ENCODE measurements at regions not wholly inside any gene's neighbourhood (a gene's known extent, or its start where the extent isn't known, plus 50 kb on each side); places are given as distances from the start of the nearest gene placed in this dataset.

DNA sequence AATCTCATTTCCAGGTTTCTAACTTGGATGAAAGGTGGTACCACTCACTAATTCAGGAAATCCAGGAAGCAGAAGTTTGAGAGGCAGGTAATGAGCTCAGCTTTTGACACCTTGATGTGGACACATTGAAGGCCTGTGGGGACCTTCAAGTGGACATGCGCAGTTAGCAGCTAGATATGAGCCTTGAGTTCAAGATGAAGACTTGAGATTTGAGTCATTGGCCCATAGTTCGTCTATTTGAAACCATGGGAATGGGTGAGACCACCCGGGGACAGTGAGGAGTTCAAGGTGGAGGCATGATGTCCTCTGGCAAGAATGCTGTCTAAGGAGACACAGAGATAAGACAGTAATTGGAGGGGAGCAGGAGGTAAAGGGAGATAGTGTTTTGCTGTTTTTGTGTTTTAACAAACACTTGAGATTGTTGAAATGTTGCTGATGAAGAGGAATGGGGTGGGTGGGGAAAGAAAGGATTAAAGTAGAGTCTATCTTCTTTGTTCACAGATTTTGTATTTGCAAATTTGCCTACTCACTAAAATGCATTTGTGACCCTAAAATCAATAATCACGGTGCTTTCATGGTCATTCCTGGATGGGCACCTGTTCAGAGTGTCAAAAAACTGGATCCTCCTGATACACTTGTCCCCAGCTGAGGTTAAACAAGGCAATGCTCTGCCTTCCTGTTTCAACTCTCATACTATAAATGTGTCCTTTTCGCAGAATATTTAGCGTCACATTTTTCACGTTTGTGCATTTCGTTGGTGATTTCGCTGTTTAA is 69.5 kb upstream of the PLXNC1 start:
- H3K4me3 ChIP-seq: no peak overlapping the region
- no peaks in the 10 kb centered on the region for H3K27me3 ChIP-seq (ENCODE audit: insufficient read depth)
- H3K36me3 ChIP-seq (ENCODE audit: insufficient read depth): no peaks in the 10 kb centered on the region
- no peaks in the 10 kb centered on the region for H4K20me1 ChIP-seq (replicated peaks; ENCODE audit: insufficient read depth)
- H3K4me3 Mint-ChIP-seq: no peak overlapping the region
- H3K4me2 ChIP-seq: no peak overlapping the region
- no peak for ATAC-seq
- H2AFZ ChIP-seq: no peak overlapping the region
- peaks cover 6% of the 10 kb centered on the region for H3K4me1 Mint-ChIP-seq
- no peaks in the 10 kb centered on the region for H3F3A ChIP-seq (replicated peaks; ENCODE audit: low read depth)
- no peak for DNase-seq (ENCODE audit: low spot score)
- no peak overlapping the region for H3K27ac Mint-ChIP-seq
- H3K36me3 Mint-ChIP-seq (ENCODE audit: low read depth): no peaks in the 10 kb centered on the region
- H3K79me2 ChIP-seq (replicated peaks; ENCODE audit: insufficient read depth): no peaks in the 10 kb centered on the region
- no peak overlapping the region for H3K27ac ChIP-seq (ENCODE audit: low read depth)
- no peak for TF ChIP-seq ZNF114 (CRISPR knock-in tag; IDR thresholded peaks at IDR 0.05)
- no peak for TF ChIP-seq EZH2 (IDR thresholded peaks at IDR 0.05; ENCODE audit: low read depth, unreplicated experiment)
- TF ChIP-seq EZH2phosphoT487 (IDR thresholded peaks at IDR 0.05; ENCODE audit: unreplicated experiment): no peak
- TF ChIP-seq, protein P1, sequence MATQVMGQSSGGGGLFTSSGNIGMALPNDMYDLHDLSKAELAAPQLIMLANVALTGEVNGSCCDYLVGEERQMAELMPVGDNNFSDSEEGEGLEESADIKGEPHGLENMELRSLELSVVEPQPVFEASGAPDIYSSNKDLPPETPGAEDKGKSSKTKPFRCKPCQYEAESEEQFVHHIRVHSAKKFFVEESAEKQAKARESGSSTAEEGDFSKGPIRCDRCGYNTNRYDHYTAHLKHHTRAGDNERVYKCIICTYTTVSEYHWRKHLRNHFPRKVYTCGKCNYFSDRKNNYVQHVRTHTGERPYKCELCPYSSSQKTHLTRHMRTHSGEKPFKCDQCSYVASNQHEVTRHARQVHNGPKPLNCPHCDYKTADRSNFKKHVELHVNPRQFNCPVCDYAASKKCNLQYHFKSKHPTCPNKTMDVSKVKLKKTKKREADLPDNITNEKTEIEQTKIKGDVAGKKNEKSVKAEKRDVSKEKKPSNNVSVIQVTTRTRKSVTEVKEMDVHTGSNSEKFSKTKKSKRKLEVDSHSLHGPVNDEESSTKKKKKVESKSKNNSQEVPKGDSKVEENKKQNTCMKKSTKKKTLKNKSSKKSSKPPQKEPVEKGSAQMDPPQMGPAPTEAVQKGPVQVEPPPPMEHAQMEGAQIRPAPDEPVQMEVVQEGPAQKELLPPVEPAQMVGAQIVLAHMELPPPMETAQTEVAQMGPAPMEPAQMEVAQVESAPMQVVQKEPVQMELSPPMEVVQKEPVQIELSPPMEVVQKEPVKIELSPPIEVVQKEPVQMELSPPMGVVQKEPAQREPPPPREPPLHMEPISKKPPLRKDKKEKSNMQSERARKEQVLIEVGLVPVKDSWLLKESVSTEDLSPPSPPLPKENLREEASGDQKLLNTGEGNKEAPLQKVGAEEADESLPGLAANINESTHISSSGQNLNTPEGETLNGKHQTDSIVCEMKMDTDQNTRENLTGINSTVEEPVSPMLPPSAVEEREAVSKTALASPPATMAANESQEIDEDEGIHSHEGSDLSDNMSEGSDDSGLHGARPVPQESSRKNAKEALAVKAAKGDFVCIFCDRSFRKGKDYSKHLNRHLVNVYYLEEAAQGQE (IDR thresholded peaks at IDR 0.05; ENCODE audit: unreplicated experiment): no peak
- no peak for TF ChIP-seq JUNB (IDR thresholded peaks at IDR 0.05; ENCODE audit: unreplicated experiment)
- no peak for TF ChIP-seq CREB1 (CRISPR knock-in tag; IDR thresholded peaks at IDR 0.05; ENCODE audit: low read depth)
- TF ChIP-seq, protein P2, sequence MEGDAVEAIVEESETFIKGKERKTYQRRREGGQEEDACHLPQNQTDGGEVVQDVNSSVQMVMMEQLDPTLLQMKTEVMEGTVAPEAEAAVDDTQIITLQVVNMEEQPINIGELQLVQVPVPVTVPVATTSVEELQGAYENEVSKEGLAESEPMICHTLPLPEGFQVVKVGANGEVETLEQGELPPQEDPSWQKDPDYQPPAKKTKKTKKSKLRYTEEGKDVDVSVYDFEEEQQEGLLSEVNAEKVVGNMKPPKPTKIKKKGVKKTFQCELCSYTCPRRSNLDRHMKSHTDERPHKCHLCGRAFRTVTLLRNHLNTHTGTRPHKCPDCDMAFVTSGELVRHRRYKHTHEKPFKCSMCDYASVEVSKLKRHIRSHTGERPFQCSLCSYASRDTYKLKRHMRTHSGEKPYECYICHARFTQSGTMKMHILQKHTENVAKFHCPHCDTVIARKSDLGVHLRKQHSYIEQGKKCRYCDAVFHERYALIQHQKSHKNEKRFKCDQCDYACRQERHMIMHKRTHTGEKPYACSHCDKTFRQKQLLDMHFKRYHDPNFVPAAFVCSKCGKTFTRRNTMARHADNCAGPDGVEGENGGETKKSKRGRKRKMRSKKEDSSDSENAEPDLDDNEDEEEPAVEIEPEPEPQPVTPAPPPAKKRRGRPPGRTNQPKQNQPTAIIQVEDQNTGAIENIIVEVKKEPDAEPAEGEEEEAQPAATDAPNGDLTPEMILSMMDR (conservative IDR thresholded peaks at IDR 0.05; ENCODE audit: low read depth in 2 of 2): no peak
- TF ChIP-seq, protein P3, sequence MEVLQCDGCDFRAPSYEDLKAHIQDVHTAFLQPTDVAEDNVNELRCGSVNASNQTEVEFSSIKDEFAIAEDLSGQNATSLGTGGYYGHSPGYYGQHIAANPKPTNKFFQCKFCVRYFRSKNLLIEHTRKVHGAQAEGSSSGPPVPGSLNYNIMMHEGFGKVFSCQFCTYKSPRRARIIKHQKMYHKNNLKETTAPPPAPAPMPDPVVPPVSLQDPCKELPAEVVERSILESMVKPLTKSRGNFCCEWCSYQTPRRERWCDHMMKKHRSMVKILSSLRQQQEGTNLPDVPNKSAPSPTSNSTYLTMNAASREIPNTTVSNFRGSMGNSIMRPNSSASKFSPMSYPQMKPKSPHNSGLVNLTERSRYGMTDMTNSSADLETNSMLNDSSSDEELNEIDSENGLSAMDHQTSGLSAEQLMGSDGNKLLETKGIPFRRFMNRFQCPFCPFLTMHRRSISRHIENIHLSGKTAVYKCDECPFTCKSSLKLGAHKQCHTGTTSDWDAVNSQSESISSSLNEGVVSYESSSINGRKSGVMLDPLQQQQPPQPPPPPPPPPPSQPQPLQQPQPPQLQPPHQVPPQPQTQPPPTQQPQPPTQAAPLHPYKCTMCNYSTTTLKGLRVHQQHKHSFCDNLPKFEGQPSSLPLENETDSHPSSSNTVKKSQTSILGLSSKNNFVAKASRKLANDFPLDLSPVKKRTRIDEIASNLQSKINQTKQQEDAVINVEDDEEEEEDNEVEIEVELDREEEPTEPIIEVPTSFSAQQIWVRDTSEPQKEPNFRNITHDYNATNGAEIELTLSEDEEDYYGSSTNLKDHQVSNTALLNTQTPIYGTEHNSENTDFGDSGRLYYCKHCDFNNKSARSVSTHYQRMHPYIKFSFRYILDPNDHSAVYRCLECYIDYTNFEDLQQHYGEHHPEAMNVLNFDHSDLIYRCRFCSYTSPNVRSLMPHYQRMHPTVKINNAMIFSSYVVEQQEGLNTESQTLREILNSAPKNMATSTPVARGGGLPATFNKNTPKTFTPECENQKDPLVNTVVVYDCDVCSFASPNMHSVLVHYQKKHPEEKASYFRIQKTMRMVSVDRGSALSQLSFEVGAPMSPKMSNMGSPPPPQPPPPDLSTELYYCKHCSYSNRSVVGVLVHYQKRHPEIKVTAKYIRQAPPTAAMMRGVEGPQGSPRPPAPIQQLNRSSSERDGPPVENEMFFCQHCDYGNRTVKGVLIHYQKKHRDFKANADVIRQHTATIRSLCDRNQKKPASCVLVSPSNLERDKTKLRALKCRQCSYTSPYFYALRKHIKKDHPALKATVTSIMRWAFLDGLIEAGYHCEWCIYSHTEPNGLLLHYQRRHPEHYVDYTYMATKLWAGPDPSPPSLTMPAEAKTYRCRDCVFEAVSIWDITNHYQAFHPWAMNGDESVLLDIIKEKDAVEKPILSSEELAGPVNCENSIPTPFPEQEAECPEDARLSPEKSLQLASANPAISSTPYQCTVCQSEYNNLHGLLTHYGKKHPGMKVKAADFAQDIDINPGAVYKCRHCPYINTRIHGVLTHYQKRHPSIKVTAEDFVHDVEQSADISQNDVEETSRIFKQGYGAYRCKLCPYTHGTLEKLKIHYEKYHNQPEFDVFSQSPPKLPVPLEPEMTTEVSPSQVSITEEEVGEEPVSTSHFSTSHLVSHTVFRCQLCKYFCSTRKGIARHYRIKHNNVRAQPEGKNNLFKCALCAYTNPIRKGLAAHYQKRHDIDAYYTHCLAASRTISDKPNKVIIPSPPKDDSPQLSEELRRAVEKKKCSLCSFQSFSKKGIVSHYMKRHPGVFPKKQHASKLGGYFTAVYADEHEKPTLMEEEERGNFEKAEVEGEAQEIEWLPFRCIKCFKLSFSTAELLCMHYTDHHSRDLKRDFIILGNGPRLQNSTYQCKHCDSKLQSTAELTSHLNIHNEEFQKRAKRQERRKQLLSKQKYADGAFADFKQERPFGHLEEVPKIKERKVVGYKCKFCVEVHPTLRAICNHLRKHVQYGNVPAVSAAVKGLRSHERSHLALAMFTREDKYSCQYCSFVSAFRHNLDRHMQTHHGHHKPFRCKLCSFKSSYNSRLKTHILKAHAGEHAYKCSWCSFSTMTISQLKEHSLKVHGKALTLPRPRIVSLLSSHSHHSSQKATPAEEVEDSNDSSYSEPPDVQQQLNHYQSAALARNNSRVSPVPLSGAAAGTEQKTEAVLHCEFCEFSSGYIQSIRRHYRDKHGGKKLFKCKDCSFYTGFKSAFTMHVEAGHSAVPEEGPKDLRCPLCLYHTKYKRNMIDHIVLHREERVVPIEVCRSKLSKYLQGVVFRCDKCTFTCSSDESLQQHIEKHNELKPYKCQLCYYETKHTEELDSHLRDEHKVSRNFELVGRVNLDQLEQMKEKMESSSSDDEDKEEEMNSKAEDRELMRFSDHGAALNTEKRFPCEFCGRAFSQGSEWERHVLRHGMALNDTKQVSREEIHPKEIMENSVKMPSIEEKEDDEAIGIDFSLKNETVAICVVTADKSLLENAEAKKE (CRISPR knock-in tag; IDR thresholded peaks at IDR 0.05): no peak
- no peak for TF ChIP-seq STAT1 (IDR thresholded peaks at IDR 0.05; ENCODE audit: unreplicated experiment)
- TF ChIP-seq POLR2AphosphoS5 (IDR thresholded peaks at IDR 0.05; ENCODE audit: low read depth): no peak
- TF ChIP-seq NANOG (IDR thresholded peaks at IDR 0.05; ENCODE audit: borderline replicate concordance): no peak
- TF ChIP-seq ZNF331 (CRISPR knock-in tag; IDR thresholded peaks at IDR 0.05; ENCODE audit: low read depth): no peak
- no peaks in the 10 kb centered on the region for H3K9me2 ChIP-seq (ENCODE audit: insufficient read depth)
- H3K9me3 Mint-ChIP-seq: no peaks in the 10 kb centered on the region
- H3K4me1 ChIP-seq (ENCODE audit: insufficient read depth): peaks cover 8% of the 10 kb centered on the region; the same call in 1 of the 2 replicates
- H3K27me3 Mint-ChIP-seq (ENCODE audit: insufficient read depth, low read depth, poor library complexity): no peaks in the 10 kb centered on the region

Measured in GM23338 (cell line).